ENCODE measurements at regions not wholly inside any gene's neighbourhood (a gene's known extent, or its start where the extent isn't known, plus 50 kb on each side); places are given as distances from the start of the nearest gene placed in this dataset.

GRCh38 chr18:53629337-53629736 lies 595.1 kb downstream of the MBD2 start:
- Histone ChIP-seq H4K20me1 (ENCODE audit: low read depth, low read length) (no peaks in the 10 kb centered on the region), H2AFZ (ENCODE audit: low read depth, low read length, severe bottlenecking) (no peak overlapping the region), H3K9ac (ENCODE audit: low read length) (no peak overlapping the region), H3K4me2 (ENCODE audit: low read depth, low read length, poor library complexity, severe bottlenecking) (no peak overlapping the region), H3K27me3 (ENCODE audit: low read length) (no peaks in the 10 kb centered on the region), H3K4me3 (ENCODE audit: insufficient read depth, low read length, poor library complexity, severe bottlenecking) (no peak overlapping the region), H3K79me2 (ENCODE audit: insufficient read depth, low read length) (no peaks in the 10 kb centered on the region), H3K9me2 (replicated peaks; ENCODE audit: insufficient read depth, low read length) (no peaks in the 10 kb centered on the region), H3K27ac (ENCODE audit: low read depth, low read length) (no peak overlapping the region), H3K9me3 (ENCODE audit: insufficient read depth, low read length) (no peaks in the 10 kb centered on the region), H3F3A (ENCODE audit: insufficient read depth) (no peaks in the 10 kb centered on the region), H3K36me3 (ENCODE audit: low read length) (no peaks in the 10 kb centered on the region)
- TF ChIP-seq, protein P1, sequence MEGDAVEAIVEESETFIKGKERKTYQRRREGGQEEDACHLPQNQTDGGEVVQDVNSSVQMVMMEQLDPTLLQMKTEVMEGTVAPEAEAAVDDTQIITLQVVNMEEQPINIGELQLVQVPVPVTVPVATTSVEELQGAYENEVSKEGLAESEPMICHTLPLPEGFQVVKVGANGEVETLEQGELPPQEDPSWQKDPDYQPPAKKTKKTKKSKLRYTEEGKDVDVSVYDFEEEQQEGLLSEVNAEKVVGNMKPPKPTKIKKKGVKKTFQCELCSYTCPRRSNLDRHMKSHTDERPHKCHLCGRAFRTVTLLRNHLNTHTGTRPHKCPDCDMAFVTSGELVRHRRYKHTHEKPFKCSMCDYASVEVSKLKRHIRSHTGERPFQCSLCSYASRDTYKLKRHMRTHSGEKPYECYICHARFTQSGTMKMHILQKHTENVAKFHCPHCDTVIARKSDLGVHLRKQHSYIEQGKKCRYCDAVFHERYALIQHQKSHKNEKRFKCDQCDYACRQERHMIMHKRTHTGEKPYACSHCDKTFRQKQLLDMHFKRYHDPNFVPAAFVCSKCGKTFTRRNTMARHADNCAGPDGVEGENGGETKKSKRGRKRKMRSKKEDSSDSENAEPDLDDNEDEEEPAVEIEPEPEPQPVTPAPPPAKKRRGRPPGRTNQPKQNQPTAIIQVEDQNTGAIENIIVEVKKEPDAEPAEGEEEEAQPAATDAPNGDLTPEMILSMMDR (IDR thresholded peaks at IDR 0.05; ENCODE audit: insufficient read depth, low read length, poor library complexity, severe bottlenecking) = no peak
- TF ChIP-seq EZH2phosphoT487 (conservative IDR thresholded peaks at IDR 0.05; ENCODE audit: low read length) = no peak

GRCh38 chr18:53625997-53626599 lies 598.4 kb downstream of the MBD2 start:
- no peaks in the 10 kb centered on the region for H3K36me3 ChIP-seq (ENCODE audit: low read length)
- H3K4me2 ChIP-seq (ENCODE audit: low read depth, low read length, poor library complexity, severe bottlenecking) = no peak overlapping the region
- H2AFZ ChIP-seq (ENCODE audit: low read depth, low read length, severe bottlenecking) = no peak overlapping the region
- H3K9me2 ChIP-seq (replicated peaks; ENCODE audit: insufficient read depth, low read length) = no peaks in the 10 kb centered on the region
- H3K27me3 ChIP-seq (ENCODE audit: low read length) = no peaks in the 10 kb centered on the region
- H3K4me3 ChIP-seq (ENCODE audit: insufficient read depth, low read length, poor library complexity, severe bottlenecking) = no peak overlapping the region
- no peaks in the 10 kb centered on the region for H3K9me3 ChIP-seq (ENCODE audit: insufficient read depth, low read length)
- TF ChIP-seq, protein P1 (IDR thresholded peaks at IDR 0.05; ENCODE audit: insufficient read depth, low read length, poor library complexity, severe bottlenecking) = no peak
- no peak overlapping the region for H3K9ac ChIP-seq (ENCODE audit: low read length)
- no peaks in the 10 kb centered on the region for H3K79me2 ChIP-seq (ENCODE audit: insufficient read depth, low read length)
- no peaks in the 10 kb centered on the region for H3F3A ChIP-seq (ENCODE audit: insufficient read depth)
- no peaks in the 10 kb centered on the region; the same call in 1 of the 2 replicates for H4K20me1 ChIP-seq (ENCODE audit: low read depth, low read length)
- H3K27ac ChIP-seq (ENCODE audit: low read depth, low read length) = no peak overlapping the region

- Histone ChIP-seq H3K9me2 (replicated peaks; ENCODE audit: insufficient read depth, low read length) (no peaks in the 10 kb centered on the region), H3K4me3 (ENCODE audit: insufficient read depth, low read length, poor library complexity, severe bottlenecking) (no peak overlapping the region), H3K36me3 (ENCODE audit: low read length) (no peaks in the 10 kb centered on the region), H3K9me3 (ENCODE audit: insufficient read depth, low read length) (no peaks in the 10 kb centered on the region), H3K4me2 (ENCODE audit: low read depth, low read length, poor library complexity, severe bottlenecking) (no peak overlapping the region), H3F3A (ENCODE audit: insufficient read depth) (no peaks in the 10 kb centered on the region), H4K20me1 (ENCODE audit: low read depth, low read length) (no peaks in the 10 kb centered on the region), H3K27ac (ENCODE audit: low read depth, low read length) (no peak overlapping the region), H2AFZ (ENCODE audit: low read depth, low read length, severe bottlenecking) (no peak overlapping the region), H3K27me3 (ENCODE audit: low read length) (no peaks in the 10 kb centered on the region), H3K79me2 (ENCODE audit: insufficient read depth, low read length) (no peaks in the 10 kb centered on the region), H3K9ac (ENCODE audit: low read length) (no peak overlapping the region)
- TF ChIP-seq, protein P1 (IDR thresholded peaks at IDR 0.05; ENCODE audit: insufficient read depth, low read length, poor library complexity, severe bottlenecking) = no peak
- no peak for TF ChIP-seq EZH2phosphoT487 (conservative IDR thresholded peaks at IDR 0.05; ENCODE audit: low read length)
Measured at GRCh38 chr18:53610957-53611356, 613.5 kb downstream of the MBD2 start.

All from SU-DHL-6 (cell line).